Smooth muscle cell (in vitro differentiated cells): ENCODE measurements at regions not wholly inside any gene's neighbourhood (a gene's known extent, or its start where the extent isn't known, plus 50 kb on each side); places are given as distances from the start of the nearest gene placed in this dataset.

Experiments
- DNase-seq: peaks from one replicate; lab custom pipeline; 2025; ENCODE audit not compliant: unreplicated experiment; lab: John Stamatoyannopoulos, UW
- H2AFZ ChIP-seq: fragments of 200-600 bp; sonication (generic); 2 replicates; pipeline ENCODE4 v1.6.0; 2016; ENCODE audit warnings: antibody characterized with exemption, low read depth, mild to moderate bottlenecking
- H3F3A ChIP-seq: fragments of 200-600 bp; sonication (generic); 2 replicates; pipeline ENCODE4 v1.6.0; 2017; ENCODE audit warnings: antibody characterized with exemption, low read depth
- H3K27ac ChIP-seq: fragments of 200-600 bp; sonication (generic); 2 replicates; pipeline ENCODE4 v1.5.1; 2016; ENCODE audit warnings: low read depth, mild to moderate bottlenecking
- H3K27me3 ChIP-seq: fragments of 200-600 bp; sonication (generic); 2 replicates; pipeline ENCODE4 v1.6.1; 2016; ENCODE audit warnings: low read depth, mild to moderate bottlenecking
- H3K36me3 ChIP-seq: fragments of 200-600 bp; sonication (generic); 2 replicates; pipeline ENCODE4 v1.5.1; 2016; ENCODE audit warnings: low read depth
- H3K4me1 ChIP-seq: fragments of 200-600 bp; sonication (generic); 2 replicates; pipeline ENCODE4 v1.5.1; 2016; ENCODE audit warnings: low read depth
- H3K4me2 ChIP-seq: fragments of 200-600 bp; sonication (generic); 2 replicates; pipeline ENCODE4 v1.6.0; 2016; ENCODE audit warnings: mild to moderate bottlenecking
- H3K4me3 ChIP-seq: fragments of 200-600 bp; sonication (generic); 2 replicates; pipeline ENCODE4 v1.5.1; 2016; ENCODE audit warnings: mild to moderate bottlenecking
- H3K79me2 ChIP-seq: fragments of 200-600 bp; sonication (generic); 2 replicates; pipeline ENCODE4 v1.6.0; 2016; ENCODE audit warnings: low read depth, mild to moderate bottlenecking
- H3K9ac ChIP-seq: fragments of 200-600 bp; sonication (generic); 2 replicates; pipeline ENCODE4 v1.6.0; 2016; ENCODE audit warnings: low read depth
- H3K9me3 ChIP-seq: fragments of 200-600 bp; sonication (generic); replicated peaks from 2 replicates; pipeline ENCODE4 v1.5.1; 2016; ENCODE audit warnings: low read depth
- H4K20me1 ChIP-seq: fragments of 200-600 bp; sonication (generic); 2 replicates; pipeline ENCODE4 v1.6.0; 2016; ENCODE audit warnings: low read depth
- CTCF ChIP-seq: fragments of 200-600 bp; sonication (generic); IDR thresholded peaks from 2 replicates; pipeline ENCODE4 v1.5.1; 2017; ENCODE audit warnings: borderline replicate concordance, mild to moderate bottlenecking, antibody characterized with exemption; ENCODE audit not compliant: insufficient read depth, poor library complexity, severe bottlenecking
- WGBS: methylation state at CpG from one replicate; pipeline ENCODE4 v1.1.7; 2016; ENCODE audit warnings: low lambda C conversion rate; 5-methylcytosine and 5-hydroxymethylcytosine counted together

GRCh38 chr6:156060013-156060412 lies 604.4 kb upstream of the NOX3 start:
- no peak overlapping the region for H3K9ac ChIP-seq
- 97% methylated on average over 4 of the region's 4 CpGs for WGBS
- no peak overlapping the region for H3K27ac ChIP-seq
- H3K4me1 ChIP-seq, result no peaks in the 10 kb centered on the region
- DNase-seq, result no peak
- H3K4me3 ChIP-seq, result no peak overlapping the region
- no peaks in the 10 kb centered on the region for H3F3A ChIP-seq
- no peaks in the 10 kb centered on the region for H3K9me3 ChIP-seq
- H4K20me1 ChIP-seq, result no peaks in the 10 kb centered on the region
- no peaks in the 10 kb centered on the region for H3K36me3 ChIP-seq
- no peak overlapping the region for H3K4me2 ChIP-seq
- no peaks in the 10 kb centered on the region for H3K27me3 ChIP-seq
- TF ChIP-seq CTCF, result no peak
- no peaks in the 10 kb centered on the region for H3K79me2 ChIP-seq
- H2AFZ ChIP-seq, result no peak overlapping the region

GRCh38 chr6:156058356-156058755 lies 602.7 kb upstream of the NOX3 start:
- Histone ChIP-seq H3K27ac (no peak overlapping the region), H3K4me2 (no peak overlapping the region), H3K9me3 (no peaks in the 10 kb centered on the region), H3K9ac (no peak overlapping the region), H3K4me1 (no peaks in the 10 kb centered on the region), H4K20me1 (no peaks in the 10 kb centered on the region), H3K27me3 (no peaks in the 10 kb centered on the region), H3K79me2 (no peaks in the 10 kb centered on the region), H2AFZ (no peak overlapping the region), H3K4me3 (no peak overlapping the region), H3F3A (no peaks in the 10 kb centered on the region), H3K36me3 (no peaks in the 10 kb centered on the region)
- DNase-seq, result no peak
- 97% methylated on average over 2 of the region's 2 CpGs for WGBS
- no peak for TF ChIP-seq CTCF

GRCh38 chr6:156057869-156058268 lies 602.2 kb upstream of the NOX3 start:
- Histone ChIP-seq H3K79me2 (no peaks in the 10 kb centered on the region), H3K27ac (no peak overlapping the region), H3K4me2 (no peak overlapping the region), H3K9me3 (no peaks in the 10 kb centered on the region), H4K20me1 (no peaks in the 10 kb centered on the region), H3K4me3 (no peak overlapping the region), H3K36me3 (no peaks in the 10 kb centered on the region), H3K9ac (no peak overlapping the region), H3K27me3 (no peaks in the 10 kb centered on the region), H3K4me1 (no peaks in the 10 kb centered on the region), H3F3A (no peaks in the 10 kb centered on the region), H2AFZ (no peak overlapping the region)
- 83% methylated on average over 5 of the region's 5 CpGs for whole genome bisulfite sequencing
- DNase-seq, result no peak
- TF ChIP-seq CTCF, result no peak

- H4K20me1 ChIP-seq, result no peaks in the 10 kb centered on the region
- DNase-seq, result no peak
- no peaks in the 10 kb centered on the region for H3K79me2 ChIP-seq
- no peaks in the 10 kb centered on the region for H3K9me3 ChIP-seq
- no peaks in the 10 kb centered on the region for H3F3A ChIP-seq
- no peaks in the 10 kb centered on the region for H3K4me1 ChIP-seq
- no peaks in the 10 kb centered on the region for H3K36me3 ChIP-seq
- H3K4me2 ChIP-seq, result no peak overlapping the region
- no peak overlapping the region for H2AFZ ChIP-seq
- no peak overlapping the region for H3K27ac ChIP-seq
- H3K27me3 ChIP-seq, result no peaks in the 10 kb centered on the region
- 83% methylated on average over 2 of the region's 2 CpGs for WGBS
- no peak overlapping the region for H3K4me3 ChIP-seq
- no peak overlapping the region for H3K9ac ChIP-seq
- TF ChIP-seq CTCF, result no peak
Observed at GRCh38 chr6:156056085-156056484, 600.4 kb upstream of the NOX3 start.
